ENCODE measurements at regions not wholly inside any gene's neighbourhood (a gene's known extent, or its start where the extent isn't known, plus 50 kb on each side); places are given as distances from the start of the nearest gene placed in this dataset.
"Not testable (repeated sequence)": the region's sequence is repeated elsewhere in the genome, so short reads cannot be mapped to it uniquely, and the experiment has no call there.

DNA sequence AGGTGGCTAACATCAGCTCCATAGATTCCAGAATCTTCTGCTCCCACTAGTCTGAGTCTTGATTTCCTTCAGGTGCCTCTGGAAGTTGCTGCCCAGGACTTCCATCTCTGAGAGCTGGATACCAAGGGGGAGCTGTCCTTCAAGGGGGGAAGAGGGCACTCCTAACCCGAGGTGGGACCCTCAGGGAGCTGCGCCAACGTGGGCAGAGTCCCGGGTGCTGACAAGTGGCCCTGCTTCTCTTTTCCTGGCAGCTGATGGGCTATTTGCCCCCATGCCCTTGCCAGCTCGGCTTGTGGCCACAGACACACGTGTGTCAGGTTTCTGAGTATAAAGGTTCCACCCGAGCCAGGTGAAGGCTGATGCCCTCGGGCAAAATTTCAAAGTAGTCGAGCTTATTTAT is 272.5 kb downstream of the TTC8 start:
- Histone ChIP-seq H2AFZ (ENCODE audit: insufficient read depth, low read depth, low read length, poor library complexity, severe bottlenecking) (no peak overlapping the region), H3K9ac (ENCODE audit: insufficient read depth, low read length, poor library complexity, severe bottlenecking) (no peak overlapping the region), H3K27me3 (ENCODE audit: control insufficient read depth in 2 of 2, insufficient read depth in 2 of 2, low read length in 2 of 2) (no peaks in the 10 kb centered on the region), H3K9me3 (replicated peaks in 1 of 2; ENCODE audit: control insufficient read depth in 1 of 2, insufficient read depth in 1 of 2, low read length in 2 of 2) (no peaks in the 10 kb centered on the region), H3K79me2 (ENCODE audit: insufficient read depth, low read length) (no peaks in the 10 kb centered on the region), H3K4me1 (ENCODE audit: control insufficient read depth in 1 of 2, insufficient read depth in 2 of 2, low read length in 2 of 2) (no peaks in the 10 kb centered on the region), H3K27ac (ENCODE audit: low read depth in 1 of 2, low read length in 2 of 2) (no peak overlapping the region), H3K36me3 (replicated peaks in 1 of 2; ENCODE audit: control insufficient read depth in 1 of 2, insufficient read depth in 2 of 2, low read length in 2 of 2) (no peaks in the 10 kb centered on the region), H4K20me1 (ENCODE audit: insufficient read depth, low read length) (no peaks in the 10 kb centered on the region), H3K4me3 (replicated peaks in 1 of 3; ENCODE audit: low read depth in 2 of 3, low read length in 3 of 3) (no peak overlapping the region), H3K4me2 (replicated peaks; ENCODE audit: extremely low read depth, low read length, poor library complexity, severe bottlenecking) (no peak overlapping the region)
- peaks cover 2 to 8% (median 5%) of the 10 kb centered on the region in 3 donors for H3K27me3 Mint-ChIP-seq (ENCODE audit: low read depth in 3 of 3)
- intact Hi-C loops (cut with micrococcal nuclease), result no loop called here
- H3K27ac Mint-ChIP-seq, result no peak overlapping the region
- WGBS (ENCODE audit: insufficient coverage), result 92% methylated on average over 6 of the region's 9 CpGs
- H3K4me3 Mint-ChIP-seq, result no peak overlapping the region
- H3K36me3 Mint-ChIP-seq, result no peaks in the 10 kb centered on the region
- peaks cover 0 to 12% (median 2%) of the 10 kb centered on the region in 7 donors for H3K9me3 Mint-ChIP-seq
- TF ChIP-seq, protein P1, sequence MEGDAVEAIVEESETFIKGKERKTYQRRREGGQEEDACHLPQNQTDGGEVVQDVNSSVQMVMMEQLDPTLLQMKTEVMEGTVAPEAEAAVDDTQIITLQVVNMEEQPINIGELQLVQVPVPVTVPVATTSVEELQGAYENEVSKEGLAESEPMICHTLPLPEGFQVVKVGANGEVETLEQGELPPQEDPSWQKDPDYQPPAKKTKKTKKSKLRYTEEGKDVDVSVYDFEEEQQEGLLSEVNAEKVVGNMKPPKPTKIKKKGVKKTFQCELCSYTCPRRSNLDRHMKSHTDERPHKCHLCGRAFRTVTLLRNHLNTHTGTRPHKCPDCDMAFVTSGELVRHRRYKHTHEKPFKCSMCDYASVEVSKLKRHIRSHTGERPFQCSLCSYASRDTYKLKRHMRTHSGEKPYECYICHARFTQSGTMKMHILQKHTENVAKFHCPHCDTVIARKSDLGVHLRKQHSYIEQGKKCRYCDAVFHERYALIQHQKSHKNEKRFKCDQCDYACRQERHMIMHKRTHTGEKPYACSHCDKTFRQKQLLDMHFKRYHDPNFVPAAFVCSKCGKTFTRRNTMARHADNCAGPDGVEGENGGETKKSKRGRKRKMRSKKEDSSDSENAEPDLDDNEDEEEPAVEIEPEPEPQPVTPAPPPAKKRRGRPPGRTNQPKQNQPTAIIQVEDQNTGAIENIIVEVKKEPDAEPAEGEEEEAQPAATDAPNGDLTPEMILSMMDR (IDR thresholded peaks at IDR 0.05), result no peak
- H3K4me1 Mint-ChIP-seq, result no peaks in the 10 kb centered on the region
- no peak for DNase-seq

DNA sequence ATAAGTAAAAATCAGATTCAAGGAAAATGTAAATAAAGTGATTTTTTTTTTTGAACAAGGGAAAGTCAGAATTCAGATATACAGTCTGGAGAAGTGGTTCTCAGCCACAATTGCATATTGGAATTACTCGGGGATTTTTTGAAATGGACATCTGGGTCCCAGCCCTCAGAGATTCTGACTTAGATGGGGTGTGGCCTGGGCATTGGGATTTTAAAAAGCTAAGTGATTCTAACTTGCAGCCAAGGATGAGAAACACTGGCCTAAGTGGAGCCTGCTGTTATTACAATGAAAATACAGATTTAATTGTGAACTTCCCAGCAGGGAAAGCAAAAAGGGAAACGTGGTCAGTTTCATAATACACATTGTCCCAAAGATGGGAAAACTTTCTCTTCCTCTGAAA is 273.8 kb downstream of the TTC8 start:
- peaks cover 0 to 17% (median 2%) of the 10 kb centered on the region in 7 donors for H3K9me3 Mint-ChIP-seq
- DNase-seq, result no peak
- H3K79me2 ChIP-seq (ENCODE audit: insufficient read depth, low read length), result no peaks in the 10 kb centered on the region
- no peaks in the 10 kb centered on the region for H3K4me1 ChIP-seq (ENCODE audit: control insufficient read depth in 1 of 2, insufficient read depth in 2 of 2, low read length in 2 of 2)
- no peak overlapping the region for H2AFZ ChIP-seq (ENCODE audit: insufficient read depth, low read depth, low read length, poor library complexity, severe bottlenecking)
- no peak overlapping the region for H3K9ac ChIP-seq (ENCODE audit: insufficient read depth, low read length, poor library complexity, severe bottlenecking)
- H3K27ac ChIP-seq (ENCODE audit: low read depth in 1 of 2, low read length in 2 of 2), result no peak overlapping the region
- 100% methylated on average over 1 of the region's 2 CpGs for WGBS (ENCODE audit: insufficient coverage)
- no peaks in the 10 kb centered on the region for H3K9me3 ChIP-seq (replicated peaks in 1 of 2; ENCODE audit: control insufficient read depth in 1 of 2, insufficient read depth in 1 of 2, low read length in 2 of 2)
- H3K36me3 ChIP-seq (replicated peaks in 1 of 2; ENCODE audit: control insufficient read depth in 1 of 2, insufficient read depth in 2 of 2, low read length in 2 of 2), result no peaks in the 10 kb centered on the region
- no peak overlapping the region for H3K4me3 ChIP-seq (replicated peaks in 1 of 3; ENCODE audit: low read depth in 2 of 3, low read length in 3 of 3)
- TF ChIP-seq, protein P1 (IDR thresholded peaks at IDR 0.05), result no peak
- H3K4me1 Mint-ChIP-seq, result no peaks in the 10 kb centered on the region
- H4K20me1 ChIP-seq (ENCODE audit: insufficient read depth, low read length), result no peaks in the 10 kb centered on the region
- intact Hi-C loops (cut with micrococcal nuclease), result no loop called here
- H3K27me3 Mint-ChIP-seq (ENCODE audit: low read depth in 3 of 3), result peaks cover 2 to 7% (median 6%) of the 10 kb centered on the region in 3 donors
- no peaks in the 10 kb centered on the region for H3K36me3 Mint-ChIP-seq
- H3K4me3 Mint-ChIP-seq, result no peak overlapping the region
- no peak overlapping the region for H3K4me2 ChIP-seq (replicated peaks; ENCODE audit: extremely low read depth, low read length, poor library complexity, severe bottlenecking)
- H3K27ac Mint-ChIP-seq, result no peak overlapping the region
- no peaks in the 10 kb centered on the region for H3K27me3 ChIP-seq (ENCODE audit: control insufficient read depth in 2 of 2, insufficient read depth in 2 of 2, low read length in 2 of 2)

DNA sequence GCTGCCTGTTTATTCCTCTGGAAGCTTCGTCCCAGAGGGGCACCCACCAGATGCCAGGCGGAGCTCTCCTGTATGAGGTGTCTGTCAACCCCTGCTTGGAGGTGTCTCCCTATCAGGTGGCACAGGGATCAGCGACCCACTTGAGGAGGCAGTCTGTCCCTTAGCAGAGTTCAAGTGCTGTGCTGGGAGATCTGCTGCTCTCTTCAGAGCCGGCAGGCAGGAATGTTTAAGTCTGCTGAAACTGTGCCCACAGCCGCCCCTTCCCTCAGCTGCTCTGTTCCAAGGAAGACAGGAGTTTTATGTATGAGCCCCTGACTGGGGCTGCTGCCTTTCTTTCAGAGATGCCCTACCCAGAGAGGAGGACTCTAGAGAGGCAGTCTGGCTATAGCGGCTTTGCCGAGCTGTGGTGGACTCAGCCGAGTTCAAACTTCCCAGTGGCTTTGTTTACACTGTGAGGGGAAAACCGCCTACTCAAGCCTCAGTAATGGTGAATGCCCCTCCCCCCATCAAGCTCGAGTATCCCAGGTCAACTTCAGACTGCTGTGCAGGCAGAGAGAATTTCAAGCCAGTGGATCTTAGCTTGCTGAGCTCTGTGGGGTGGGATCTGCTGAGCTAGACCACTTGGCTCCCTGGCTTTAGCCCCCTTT is 279.8 kb downstream of the TTC8 start:
- H3K4me3 Mint-ChIP-seq; H3K79me2 ChIP-seq (ENCODE audit: insufficient read depth, low read length); H3K9ac ChIP-seq (ENCODE audit: insufficient read depth, low read length, poor library complexity, severe bottlenecking); H3K4me1 ChIP-seq (ENCODE audit: control insufficient read depth in 1 of 2, insufficient read depth in 2 of 2, low read length in 2 of 2); H3K36me3 ChIP-seq (replicated peaks in 1 of 2; ENCODE audit: control insufficient read depth in 1 of 2, insufficient read depth in 2 of 2, low read length in 2 of 2); H4K20me1 ChIP-seq (ENCODE audit: insufficient read depth, low read length); H3K4me1 Mint-ChIP-seq; H2AFZ ChIP-seq (ENCODE audit: insufficient read depth, low read depth, low read length, poor library complexity, severe bottlenecking); intact Hi-C loops (cut with micrococcal nuclease); H3K36me3 Mint-ChIP-seq; H3K4me2 ChIP-seq (replicated peaks; ENCODE audit: extremely low read depth, low read length, poor library complexity, severe bottlenecking); DNase-seq; H3K27ac ChIP-seq (ENCODE audit: low read depth in 1 of 2, low read length in 2 of 2); H3K4me3 ChIP-seq (replicated peaks in 1 of 3; ENCODE audit: low read depth in 2 of 3, low read length in 3 of 3); H3K27me3 Mint-ChIP-seq (ENCODE audit: low read depth in 3 of 3); H3K27me3 ChIP-seq (ENCODE audit: control insufficient read depth in 2 of 2, insufficient read depth in 2 of 2, low read length in 2 of 2): not testable (repeated sequence)
- H3K9me3 Mint-ChIP-seq, result peaks cover 2 to 29% (median 19%) of the 10 kb centered on the region in 7 donors
- WGBS (ENCODE audit: insufficient coverage), result 100% methylated on average over 7 of the region's 10 CpGs
- H3K9me3 ChIP-seq (replicated peaks in 1 of 2; ENCODE audit: control insufficient read depth in 1 of 2, insufficient read depth in 1 of 2, low read length in 2 of 2), result peaks cover 0 to 14% of the 10 kb centered on the region in 2 donors
- H3K27ac Mint-ChIP-seq, result peak overlapping the region in 1 of 7 donors; percentile 14
